HG03342 (cell line): ENCODE measurements at regions not wholly inside any gene's neighbourhood (a gene's known extent, or its start where the extent isn't known, plus 50 kb on each side); places are given as distances from the start of the nearest gene placed in this dataset.
"Not testable (repeated sequence)": the region's sequence is repeated elsewhere in the genome, so short reads cannot be mapped to it uniquely, and the experiment has no call there.

Source experiments
- ATAC-seq: cut with Tn5 transposase; IDR thresholded peaks from one replicate; pipeline ENCODE4 v1.9.1; 2021; ENCODE audit warnings: mild to moderate bottlenecking, moderate library complexity; ENCODE audit not compliant: unreplicated experiment

- ATAC-seq = not testable (repeated sequence)
Measured at GRCh38 chr7:6882321-6882721, 56.2 kb upstream of the CCZ1B start.

- not testable (repeated sequence) for ATAC-seq
Measured at GRCh38 chr7:6883756-6884155, 57.7 kb upstream of the CCZ1B start.

DNA sequence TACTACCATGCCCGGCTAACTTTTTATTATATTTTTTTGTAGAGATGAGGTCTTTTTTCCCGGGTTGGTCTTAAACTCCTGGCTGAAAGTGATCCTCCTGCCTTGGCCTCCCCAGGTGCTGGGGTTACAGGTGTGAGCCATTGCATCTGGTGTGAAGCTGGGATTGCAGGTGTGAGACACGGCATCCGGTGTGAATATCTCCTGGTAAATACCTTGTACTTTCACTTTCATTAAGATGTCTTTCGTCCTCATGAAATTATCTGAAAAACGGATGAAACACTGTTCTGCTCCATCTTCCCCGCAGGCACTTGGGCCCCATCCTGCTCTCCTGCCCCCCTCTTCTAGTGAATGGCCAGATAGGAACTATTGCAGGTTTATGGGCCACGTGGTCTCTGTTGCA, 60.1 kb upstream of the CCZ1B start:
- ATAC-seq = no peak

GRCh38 chr7:6888267-6889045, 62.4 kb upstream of the CCZ1B start:
- ATAC-seq = not testable (repeated sequence)

DNA sequence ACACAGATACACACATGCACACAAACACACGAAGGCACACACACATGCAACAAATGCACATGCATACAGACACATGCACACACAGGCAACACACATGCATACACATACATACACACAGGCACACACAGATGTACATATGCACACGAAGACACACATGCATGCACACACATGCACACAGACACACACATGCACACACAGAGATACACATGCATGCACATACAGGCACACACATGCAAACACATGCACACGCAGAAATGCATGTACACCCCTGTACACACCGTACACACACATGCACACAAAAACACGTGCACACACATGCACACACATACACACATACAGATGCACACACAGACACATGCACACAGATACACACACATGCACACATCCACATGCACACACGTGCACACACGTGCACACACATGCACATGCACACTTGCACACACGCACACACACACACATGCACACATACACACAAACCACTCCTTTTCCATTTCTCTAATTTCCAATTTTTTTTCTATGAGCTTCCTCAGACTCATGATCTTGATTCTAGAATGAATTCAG, 63.3 kb upstream of the CCZ1B start:
- no peak for ATAC-seq

DNA sequence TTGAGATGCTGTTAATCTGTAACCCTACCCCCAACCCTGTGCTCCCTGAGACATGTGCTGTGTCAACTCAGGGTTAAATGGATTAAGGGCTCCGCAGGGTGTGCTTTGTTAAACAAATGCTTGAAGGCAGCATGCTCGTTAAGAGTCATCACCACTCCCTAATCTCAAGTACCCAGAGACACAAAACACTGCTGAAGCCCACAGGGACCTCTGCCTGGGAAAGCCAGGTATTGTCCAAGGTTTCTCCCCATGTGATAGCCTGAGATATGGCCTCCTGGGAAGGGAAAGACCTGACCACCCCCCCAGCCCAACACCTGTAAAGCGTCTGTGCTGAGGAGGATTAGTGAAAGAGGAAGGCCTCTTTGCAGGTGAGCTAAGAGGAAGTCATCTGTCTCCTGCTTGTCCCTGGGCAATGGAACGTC, 76.0 kb upstream of the CCZ1B start:
- ATAC-seq = not testable (repeated sequence)

DNA sequence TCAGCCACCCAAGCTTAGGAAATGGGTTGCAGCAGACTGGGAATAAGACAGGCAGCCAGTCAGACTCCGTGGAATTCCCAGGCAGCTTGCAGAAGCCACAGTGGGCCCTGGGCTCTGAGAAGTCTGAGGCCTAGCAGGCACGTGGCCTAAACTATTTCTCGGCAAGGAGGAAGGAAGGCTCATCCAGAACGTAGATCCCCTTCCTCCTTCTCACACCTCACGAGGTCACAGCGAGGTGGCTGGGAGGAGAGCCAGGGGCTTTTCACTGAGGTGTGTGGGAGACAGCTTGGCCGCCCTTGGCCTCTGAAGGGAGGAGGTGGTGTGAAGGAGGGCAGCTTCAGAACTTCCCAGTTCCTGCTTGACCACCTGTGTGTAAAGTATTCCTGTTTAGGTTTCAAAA, 77.2 kb upstream of the CCZ1B start:
- ATAC-seq = not testable (repeated sequence)

DNA sequence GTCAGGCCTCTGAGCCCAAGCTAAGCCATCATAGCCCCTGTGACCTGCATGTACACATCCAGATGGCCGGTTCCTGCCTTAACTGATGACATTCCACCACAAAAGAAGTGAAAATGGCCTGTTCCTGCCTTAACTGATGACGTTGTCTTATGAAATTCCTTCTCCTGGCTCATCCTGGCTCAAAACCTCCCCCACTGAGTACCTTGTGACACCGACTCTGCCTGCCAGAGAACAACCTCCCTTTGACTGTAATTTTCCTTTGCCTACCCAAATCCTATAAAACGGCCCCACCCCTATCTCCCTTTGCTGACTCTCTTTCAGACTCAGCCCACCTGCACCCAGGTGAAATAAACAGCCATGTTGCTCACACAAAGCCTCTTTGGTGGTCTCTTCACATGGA, 77.7 kb upstream of the CCZ1B start:
- ATAC-seq = not testable (repeated sequence)

DNA sequence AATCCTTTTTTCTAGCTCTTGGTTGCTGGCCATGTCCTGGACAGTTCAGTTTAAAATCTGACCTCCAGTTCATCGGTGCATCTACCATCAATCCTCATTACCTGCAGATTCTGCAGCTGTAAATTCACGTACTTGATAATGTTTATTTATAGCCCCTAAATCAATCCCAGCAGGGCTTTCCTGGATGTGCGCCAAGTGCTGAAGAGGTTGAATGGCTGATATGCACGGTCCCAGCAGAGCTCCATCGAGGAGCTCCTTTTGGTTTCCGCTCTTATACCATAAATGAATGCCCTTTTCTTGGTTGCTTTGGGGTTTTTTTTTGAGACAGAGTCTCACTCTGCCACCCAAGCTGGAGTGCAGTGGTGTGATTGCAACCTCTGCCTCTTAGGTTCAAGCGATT, 91.2 kb upstream of the CCZ1B start:
- no peak for ATAC-seq

GRCh38 chr7:6919169-6919568, 93.1 kb upstream of the CCZ1B start:
- not testable (repeated sequence) for ATAC-seq

DNA sequence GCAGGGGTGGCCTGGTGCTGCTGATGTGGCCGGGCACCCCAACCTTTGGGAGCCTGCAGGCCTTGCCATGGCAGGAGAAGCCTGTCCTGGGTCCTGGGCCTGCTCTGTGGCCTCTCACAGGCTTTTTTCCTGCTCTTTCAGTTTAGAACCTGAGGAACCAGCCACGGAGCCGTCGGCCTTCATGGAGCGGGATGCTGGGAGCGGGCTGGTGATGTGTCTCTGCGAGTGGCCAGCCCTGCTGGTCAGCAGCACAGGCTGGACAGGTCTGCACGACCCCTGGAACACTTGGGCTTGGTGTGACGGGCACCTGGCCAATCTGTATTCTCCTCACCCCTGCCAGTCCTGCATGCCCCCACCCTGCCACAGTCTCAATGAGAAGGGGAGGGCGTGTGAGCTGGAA, 98.4 kb upstream of the CCZ1B start:
- ATAC-seq = not testable (repeated sequence)

GRCh38 chr7:6926193-6927174, 100.4 kb upstream of the CCZ1B start:
- ATAC-seq = not testable (repeated sequence)

GRCh38 chr7:6927643-6928042, 101.6 kb upstream of the CCZ1B start:
- not testable (repeated sequence) for ATAC-seq

GRCh38 chr7:6929588-6929987, 103.5 kb upstream of the CCZ1B start:
- ATAC-seq = not testable (repeated sequence)

DNA sequence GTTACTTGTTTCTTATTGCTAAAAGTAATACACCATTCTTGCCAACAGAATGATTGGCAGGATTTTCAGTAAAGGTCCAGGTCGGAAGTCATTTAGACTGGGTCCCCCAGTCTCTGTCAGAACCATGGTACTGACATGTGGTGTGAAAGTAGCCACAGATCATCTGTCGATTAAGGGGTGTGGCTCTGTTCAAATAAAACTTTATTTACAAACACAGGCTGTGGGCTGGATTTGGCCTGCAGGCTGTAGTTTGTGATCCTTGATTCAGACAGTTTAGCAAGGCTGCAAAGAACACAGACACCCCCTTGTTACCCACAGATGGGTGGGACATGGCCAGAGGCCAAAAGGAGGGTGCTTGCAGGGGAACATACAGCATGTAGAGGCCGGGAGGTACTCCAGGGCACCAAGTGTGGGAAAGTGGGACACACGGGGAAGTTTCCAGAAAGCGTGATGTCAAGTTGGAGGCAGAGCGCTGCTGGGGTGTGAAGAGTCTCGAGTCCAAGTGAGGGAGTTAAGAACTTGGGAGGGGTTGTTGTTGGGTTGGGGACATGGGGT, 104.1 kb upstream of the CCZ1B start:
- ATAC-seq = not testable (repeated sequence)

GRCh38 chr7:6930787-6931186, 104.7 kb upstream of the CCZ1B start:
- not testable (repeated sequence) for ATAC-seq

GRCh38 chr7:6931456-6931855, 105.4 kb upstream of the CCZ1B start:
- not testable (repeated sequence) for ATAC-seq

- not testable (repeated sequence) for ATAC-seq
Measured at GRCh38 chr7:6933954-6934632, 108.0 kb upstream of the CCZ1B start.

DNA sequence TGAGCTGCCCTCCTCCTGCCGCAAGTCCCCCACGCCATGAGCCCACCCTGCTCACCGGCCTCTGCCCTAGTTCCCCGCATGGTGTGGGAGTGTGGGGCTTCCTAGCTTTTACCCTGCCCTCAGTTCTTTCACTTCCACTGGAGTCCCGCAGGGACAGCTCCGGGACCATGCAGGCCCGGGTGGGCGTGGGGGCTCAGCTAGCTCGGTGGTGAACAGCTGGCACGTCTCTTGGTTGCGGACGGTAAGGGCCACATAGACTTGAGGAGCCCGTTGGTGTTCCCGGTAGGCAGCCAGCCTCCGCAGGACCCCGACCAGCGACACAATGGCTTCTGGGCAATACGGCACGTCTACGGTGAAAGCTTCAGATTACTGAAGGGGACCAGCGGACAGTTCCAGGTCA, 108.9 kb upstream of the CCZ1B start:
- ATAC-seq = no peak

DNA sequence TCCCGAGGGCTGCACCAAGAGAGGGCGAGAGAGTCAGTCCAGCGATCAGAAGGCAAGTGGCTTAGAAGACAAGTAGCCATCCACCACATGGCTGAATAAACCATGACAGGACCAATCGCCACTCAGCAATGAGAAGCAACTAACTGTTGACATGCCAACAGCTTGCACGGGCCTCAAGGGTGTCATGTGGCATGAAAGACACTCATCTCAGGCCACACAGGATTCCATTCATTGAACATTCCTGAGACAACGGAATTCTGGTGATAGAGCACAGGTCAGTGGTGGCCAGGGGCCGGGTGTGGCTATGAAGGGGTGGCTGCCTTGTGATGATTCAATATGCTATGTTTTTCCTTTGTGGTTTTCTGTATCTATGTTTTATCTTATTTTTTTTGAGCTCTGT, 110.6 kb upstream of the CCZ1B start:
- not testable (repeated sequence) for ATAC-seq
